Activated CD4-positive, CD25-positive, alpha-beta regulatory T cell treated with anti-CD3 and anti-CD28 coated beads, Interleukin-2, amount 50 U/mL, for 72 hours (primary cell): ENCODE measurements at regions not wholly inside any gene's neighbourhood (a gene's known extent, or its start where the extent isn't known, plus 50 kb on each side); places are given as distances from the start of the nearest gene placed in this dataset.

Source experiments
- DNase-seq: peaks from one replicate; pipeline ENCODE4 v3.0.0; 2021

GRCh38 chr15:93176065-93176464, 87.1 kb upstream of the RGMA start:
- no peak for DNase-seq

DNA sequence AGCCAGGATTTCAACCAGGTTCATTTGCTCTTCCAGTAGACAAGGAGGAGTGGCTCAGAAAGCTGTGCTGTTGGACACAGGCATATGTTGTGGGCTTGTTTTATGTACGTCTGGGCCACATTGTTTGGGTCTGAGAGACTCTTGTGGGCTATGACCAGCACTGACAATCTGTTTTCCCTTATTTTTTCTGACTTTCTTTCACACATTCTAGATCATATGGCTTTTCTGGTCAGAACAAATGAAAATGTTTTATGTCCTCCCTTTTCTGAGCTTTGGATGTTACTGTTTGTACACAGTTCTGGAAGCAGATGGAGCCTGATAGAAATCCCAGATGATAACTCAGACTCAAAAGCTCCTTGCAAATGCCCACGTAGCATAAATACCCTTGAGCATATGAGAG, 85.8 kb upstream of the RGMA start:
- no peak for DNase-seq

DNA sequence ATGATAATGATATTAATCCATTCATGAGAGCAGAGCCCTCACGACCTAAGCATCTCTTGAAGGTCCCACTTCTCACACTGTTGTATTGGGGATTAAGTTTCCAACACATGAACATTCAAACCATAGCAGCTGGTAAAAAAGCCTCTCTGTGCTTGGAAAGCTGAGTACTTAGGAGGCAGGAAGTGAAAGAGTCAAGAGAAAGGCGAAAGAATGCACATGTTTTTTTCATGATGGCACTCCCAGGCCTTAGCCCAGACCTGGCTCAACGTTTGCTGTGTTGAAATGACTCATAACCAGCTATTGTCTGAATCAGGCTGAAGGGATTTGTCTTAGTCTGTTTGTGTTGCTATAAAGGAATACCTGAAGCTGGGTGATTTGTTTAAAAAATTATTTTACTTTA, 84.4 kb upstream of the RGMA start:
- no peak for DNase-seq

DNA sequence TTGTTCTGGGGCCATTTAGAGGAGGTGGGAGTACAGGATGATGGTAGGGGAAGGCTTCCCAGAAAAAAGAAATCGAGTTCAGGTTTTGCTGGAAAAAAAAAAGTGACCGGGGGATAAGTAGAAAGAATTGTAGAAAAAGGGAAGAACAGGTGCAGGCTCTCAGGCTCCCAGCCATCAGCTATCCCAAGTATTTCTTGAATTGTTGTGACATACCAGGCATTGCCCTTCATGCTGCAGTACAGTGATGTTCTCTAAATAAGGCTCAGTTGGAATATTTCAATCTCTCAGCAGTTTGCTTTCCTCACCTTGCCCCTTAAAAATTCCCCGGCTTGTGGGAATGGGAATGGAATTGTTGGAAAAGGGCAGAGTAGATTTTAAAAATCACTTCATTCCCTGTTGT, 82.5 kb upstream of the RGMA start:
- DNase-seq, result no peak

GRCh38 chr15:93170329-93170728, 81.3 kb upstream of the RGMA start:
- DNase-seq, result no peak

DNA sequence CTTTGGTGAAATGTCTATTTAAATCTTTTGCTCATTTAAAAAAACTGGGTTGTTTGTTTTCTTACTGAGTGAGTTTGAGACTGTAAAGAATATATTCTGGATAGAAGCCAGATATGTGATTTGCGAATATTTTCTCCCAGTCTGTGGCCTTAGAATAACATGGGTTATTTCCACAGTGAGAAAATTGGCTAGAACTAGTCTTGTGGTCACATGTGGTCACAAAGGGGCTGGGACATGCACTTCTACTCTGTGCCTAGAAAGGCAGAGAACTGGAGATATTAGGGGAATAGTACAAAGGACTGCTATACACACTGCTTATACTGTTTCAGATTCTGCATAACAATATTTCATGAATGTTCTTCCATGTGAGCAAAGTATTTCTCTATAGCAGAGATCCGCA, 79.9 kb upstream of the RGMA start:
- DNase-seq, result no peak

GRCh38 chr15:93167291-93167690, 78.3 kb upstream of the RGMA start:
- DNase-seq, result no peak

- no peak for DNase-seq
These were observed 77.7 kb upstream of the RGMA start for GRCh38 chr15:93166675-93167074.

DNA sequence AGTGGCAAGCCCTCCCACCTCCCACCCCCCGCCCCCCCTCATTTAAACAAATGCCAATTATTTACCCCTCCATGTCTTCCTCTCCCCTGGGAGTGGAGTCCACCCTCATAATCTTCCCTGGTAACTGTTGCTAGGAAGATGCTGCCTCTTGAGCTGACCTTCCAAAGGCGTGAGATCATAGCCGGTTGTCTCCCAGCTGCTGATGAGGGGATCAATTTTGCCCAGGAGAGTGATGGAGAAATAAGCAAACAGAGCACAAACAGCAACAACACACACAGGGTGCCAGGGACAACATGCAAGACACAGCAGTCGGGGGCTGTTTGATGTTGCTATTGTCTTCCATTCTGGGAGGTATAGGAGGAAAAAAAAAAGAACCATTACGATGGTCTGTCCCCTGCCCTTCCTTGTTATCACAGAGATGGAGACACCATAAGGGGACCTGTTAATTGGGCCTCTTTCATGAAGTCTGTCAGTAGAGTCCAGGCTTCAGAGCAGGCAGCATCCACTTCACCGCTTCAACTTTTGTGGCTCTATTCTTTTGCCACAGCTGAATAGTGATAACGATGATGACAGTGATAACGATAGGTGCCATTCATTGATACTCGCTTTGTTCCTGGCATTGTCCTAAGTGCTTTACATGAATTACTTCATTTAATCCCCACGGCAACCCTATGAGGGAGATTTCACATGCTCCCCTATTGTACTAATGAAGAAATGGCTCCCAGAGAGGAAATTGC, 76.9 kb upstream of the RGMA start:
- no peak for DNase-seq

GRCh38 chr15:93164409-93164808, 75.4 kb upstream of the RGMA start:
- DNase-seq, result no peak

GRCh38 chr15:93162560-93162959, 73.5 kb upstream of the RGMA start:
- no peak for DNase-seq

GRCh38 chr15:93159930-93160329, 70.9 kb upstream of the RGMA start:
- no peak for DNase-seq

GRCh38 chr15:93158097-93158900, 69.3 kb upstream of the RGMA start:
- no peak for DNase-seq

DNA sequence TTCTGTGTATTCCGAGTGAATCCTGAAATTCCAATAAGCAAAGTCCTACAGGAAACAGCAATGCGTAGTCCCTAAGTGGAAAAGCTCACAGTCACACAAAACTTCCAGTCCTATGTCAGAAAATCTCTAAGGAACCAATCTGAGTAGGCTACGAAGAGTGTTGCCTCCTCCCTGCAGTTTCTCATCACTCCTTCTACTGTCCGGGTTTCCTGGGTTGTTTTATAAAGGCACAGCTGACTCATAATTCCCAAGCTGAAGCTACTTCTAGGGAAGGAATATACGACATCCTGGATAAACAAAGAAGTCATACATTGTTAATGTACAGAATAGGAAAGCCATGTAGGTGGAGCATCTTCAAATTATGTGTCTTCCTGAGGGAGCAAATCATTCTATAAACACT, 65.7 kb upstream of the RGMA start:
- DNase-seq, result no peak

- no peak for DNase-seq
These were observed 63.9 kb upstream of the RGMA start for GRCh38 chr15:93152951-93153350.

DNA sequence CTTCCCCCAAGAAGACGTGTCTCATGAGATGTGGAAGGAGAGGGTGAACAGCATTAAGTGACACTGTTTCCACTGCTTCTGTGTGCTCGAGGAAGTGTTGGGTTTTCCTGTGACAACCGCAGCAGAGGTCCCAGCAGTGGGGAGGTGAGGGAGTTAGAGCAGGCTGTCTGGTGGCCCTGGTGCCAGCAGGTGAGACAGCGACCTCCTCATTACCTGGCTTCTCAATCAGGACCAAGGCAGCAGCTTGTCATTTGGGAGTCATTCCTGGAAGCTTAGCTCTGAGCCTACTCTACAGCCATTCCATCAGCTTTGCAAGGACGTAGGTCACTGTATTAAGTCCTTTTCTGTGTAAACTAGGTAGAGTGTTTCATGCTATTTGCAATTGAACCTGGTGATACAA, 63.3 kb upstream of the RGMA start:
- no peak for DNase-seq

DNA sequence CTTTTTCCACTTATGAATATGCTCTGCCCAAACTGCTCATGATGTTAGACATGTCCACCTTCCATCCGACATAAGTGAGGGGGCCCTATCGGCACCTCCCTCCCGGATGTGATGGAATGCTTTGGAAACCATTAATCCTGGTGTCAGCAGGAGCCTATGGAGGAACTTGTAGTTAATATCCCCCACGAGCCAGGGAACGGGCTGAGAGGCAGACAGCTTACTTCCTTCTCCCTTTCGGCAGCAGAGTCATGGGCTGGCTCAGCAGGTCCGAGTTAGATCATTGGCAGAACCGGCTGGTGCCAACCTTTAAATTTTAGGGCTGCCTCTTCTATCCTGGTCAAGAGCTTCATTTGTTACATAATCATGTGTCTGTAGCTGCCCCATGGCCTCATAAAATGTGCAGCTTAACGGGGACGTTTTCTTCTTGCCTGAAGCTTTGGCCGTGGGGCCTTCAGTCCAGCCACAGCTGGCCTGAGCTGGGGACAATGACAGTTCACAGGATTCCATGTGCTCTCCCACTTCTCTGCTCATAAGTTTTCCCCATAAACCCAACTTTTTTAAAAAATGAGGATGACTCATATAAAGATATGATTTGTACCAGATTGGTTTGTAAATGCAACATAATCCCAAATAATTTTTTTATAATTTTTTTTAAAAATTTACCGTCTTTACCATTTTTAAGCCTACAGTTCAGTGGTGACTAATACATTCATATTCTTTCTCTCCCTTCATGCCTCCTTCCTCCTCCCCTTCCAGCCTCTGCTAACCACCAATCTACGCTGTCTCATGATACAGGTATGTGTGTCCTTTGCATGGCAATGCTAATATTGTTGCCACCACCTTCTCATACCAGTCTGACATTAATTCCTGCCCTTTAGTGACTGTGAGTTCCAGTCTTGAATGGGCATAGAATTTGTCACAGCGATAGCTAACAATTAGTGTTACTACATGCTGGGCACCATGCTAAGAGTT, 62.2 kb upstream of the RGMA start:
- no peak for DNase-seq

DNA sequence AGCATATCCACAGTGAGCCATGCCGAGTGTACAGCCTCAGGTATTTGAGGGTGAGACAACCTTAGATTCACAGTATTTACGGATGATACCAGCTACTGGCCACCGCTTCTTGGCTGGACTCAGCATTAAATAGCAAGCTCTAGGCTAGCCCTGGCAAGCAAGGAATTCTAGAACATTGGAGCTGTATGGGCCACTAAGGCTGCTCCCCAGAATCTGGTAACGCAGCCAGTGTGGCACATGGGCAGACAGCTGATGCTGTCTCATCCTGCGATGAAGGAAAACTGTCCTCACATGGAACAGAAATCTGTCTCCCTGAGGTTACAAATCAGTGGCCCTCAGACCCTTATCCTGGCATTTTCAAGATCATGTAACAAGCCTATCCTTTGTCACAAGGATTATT, 57.6 kb upstream of the RGMA start:
- no peak for DNase-seq

- DNase-seq, result no peak
These were observed 57.2 kb upstream of the RGMA start for GRCh38 chr15:93146196-93146595.

- DNase-seq, result no peak
These were observed 55.6 kb upstream of the RGMA start for GRCh38 chr15:93144463-93145236.

DNA sequence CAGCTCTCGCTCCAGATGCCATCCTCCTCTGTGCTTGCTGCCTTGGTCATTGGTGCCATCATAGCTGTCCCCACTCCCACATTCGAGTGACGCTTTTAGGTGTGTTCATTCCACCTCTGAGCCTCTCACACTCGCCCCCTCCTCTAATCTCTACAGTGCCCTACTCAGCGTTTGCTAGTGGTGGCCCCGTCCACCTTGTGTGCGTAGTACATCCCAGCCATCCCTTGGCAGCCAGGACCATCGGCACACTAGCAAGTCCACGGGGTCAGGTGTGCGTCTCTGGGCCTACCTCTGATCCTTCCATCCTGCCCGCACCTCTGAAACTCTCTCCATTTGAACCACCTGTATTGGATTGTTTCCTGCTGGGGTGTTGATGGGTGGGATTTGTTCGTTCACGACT, 54.2 kb upstream of the RGMA start:
- DNase-seq, result no peak

- no peak for DNase-seq
These were observed 52.4 kb upstream of the RGMA start for GRCh38 chr15:93141371-93141794.

GRCh38 chr15:93139436-93139835, 50.4 kb upstream of the RGMA start:
- DNase-seq, result no peak
